ENCODE measurements at regions not wholly inside any gene's neighbourhood (a gene's known extent, or its start where the extent isn't known, plus 50 kb on each side); places are given as distances from the start of the nearest gene placed in this dataset.

DNA sequence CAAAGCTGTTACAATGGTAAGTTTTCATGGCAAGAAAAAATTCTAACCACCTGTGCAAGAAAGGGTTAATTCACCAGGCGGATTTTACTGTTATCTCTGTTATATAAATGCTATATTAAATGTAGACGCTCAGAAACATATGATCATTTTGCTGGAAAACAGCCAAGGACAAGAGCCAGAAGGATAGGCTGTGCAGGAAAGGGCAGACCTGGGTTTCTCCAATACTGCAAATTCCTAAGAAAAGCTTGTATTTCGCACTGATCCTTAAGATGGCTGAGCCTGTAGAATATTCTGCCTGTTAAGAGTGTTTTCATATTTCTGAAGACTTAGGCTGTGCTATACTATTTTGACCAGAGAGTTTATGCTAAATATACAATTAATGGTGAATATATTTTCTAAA, 564.1 kb upstream of the KCND2 start:
- TF ChIP-seq, protein P1, sequence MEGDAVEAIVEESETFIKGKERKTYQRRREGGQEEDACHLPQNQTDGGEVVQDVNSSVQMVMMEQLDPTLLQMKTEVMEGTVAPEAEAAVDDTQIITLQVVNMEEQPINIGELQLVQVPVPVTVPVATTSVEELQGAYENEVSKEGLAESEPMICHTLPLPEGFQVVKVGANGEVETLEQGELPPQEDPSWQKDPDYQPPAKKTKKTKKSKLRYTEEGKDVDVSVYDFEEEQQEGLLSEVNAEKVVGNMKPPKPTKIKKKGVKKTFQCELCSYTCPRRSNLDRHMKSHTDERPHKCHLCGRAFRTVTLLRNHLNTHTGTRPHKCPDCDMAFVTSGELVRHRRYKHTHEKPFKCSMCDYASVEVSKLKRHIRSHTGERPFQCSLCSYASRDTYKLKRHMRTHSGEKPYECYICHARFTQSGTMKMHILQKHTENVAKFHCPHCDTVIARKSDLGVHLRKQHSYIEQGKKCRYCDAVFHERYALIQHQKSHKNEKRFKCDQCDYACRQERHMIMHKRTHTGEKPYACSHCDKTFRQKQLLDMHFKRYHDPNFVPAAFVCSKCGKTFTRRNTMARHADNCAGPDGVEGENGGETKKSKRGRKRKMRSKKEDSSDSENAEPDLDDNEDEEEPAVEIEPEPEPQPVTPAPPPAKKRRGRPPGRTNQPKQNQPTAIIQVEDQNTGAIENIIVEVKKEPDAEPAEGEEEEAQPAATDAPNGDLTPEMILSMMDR (conservative IDR thresholded peaks at IDR 0.05; ENCODE audit: low read depth, low read length), result no peak
- TF ChIP-seq EZH2 (IDR thresholded peaks at IDR 0.05; ENCODE audit: borderline replicate concordance, low read depth, low read length, poor library complexity, severe bottlenecking), result no peak
- ChIA-PET POLR2A (ENCODE audit: low non-redundant PET) (no interaction called here), CTCF (no interaction called here)
- no TSS peak for BruUV-seq (replicated peaks)
- Histone ChIP-seq H3K4me1 (ENCODE audit: insufficient read depth, low read length, poor library complexity, severe bottlenecking) (no peaks in the 10 kb centered on the region), H3K36me3 (ENCODE audit: insufficient read depth, low read length, poor library complexity, severe bottlenecking) (no peaks in the 10 kb centered on the region), H3K4me3 (ENCODE audit: low read depth, low read length, poor library complexity, severe bottlenecking) (no peak overlapping the region), H3K27ac (ENCODE audit: low read depth, low read length, poor library complexity, severe bottlenecking) (no peak overlapping the region), H3K9me3 (ENCODE audit: low read depth, low read length, poor library complexity, severe bottlenecking) (peaks cover 1% of the 10 kb centered on the region), H3K27me3 (replicated peaks; ENCODE audit: insufficient read depth, low read depth, low read length, poor library complexity) (no peaks in the 10 kb centered on the region)
- intact Hi-C loops (cut with micrococcal nuclease; ENCODE audit: unreplicated experiment), result no loop called here
- no peak for DNase-seq (ENCODE audit: low spot score)

GRCh38 chr7:119711104-119711503, 561.9 kb upstream of the KCND2 start:
- POLR2A ChIA-PET (ENCODE audit: low non-redundant PET), result no interaction called here
- no peaks in the 10 kb centered on the region for H3K9me3 ChIP-seq (ENCODE audit: low read depth, low read length, poor library complexity, severe bottlenecking)
- H3K4me3 ChIP-seq (ENCODE audit: low read depth, low read length, poor library complexity, severe bottlenecking), result no peak overlapping the region
- no peak overlapping the region for H3K27ac ChIP-seq (ENCODE audit: low read depth, low read length, poor library complexity, severe bottlenecking)
- no peak for DNase-seq (ENCODE audit: low spot score)
- CTCF ChIA-PET, result no interaction called here
- intact Hi-C loops (cut with micrococcal nuclease; ENCODE audit: unreplicated experiment), result no loop called here
- H3K36me3 ChIP-seq (ENCODE audit: insufficient read depth, low read length, poor library complexity, severe bottlenecking), result no peaks in the 10 kb centered on the region
- H3K4me1 ChIP-seq (ENCODE audit: insufficient read depth, low read length, poor library complexity, severe bottlenecking), result no peaks in the 10 kb centered on the region
- no peak for TF ChIP-seq EZH2 (IDR thresholded peaks at IDR 0.05; ENCODE audit: borderline replicate concordance, low read depth, low read length, poor library complexity, severe bottlenecking)
- H3K27me3 ChIP-seq (replicated peaks; ENCODE audit: insufficient read depth, low read depth, low read length, poor library complexity), result no peaks in the 10 kb centered on the region
- BruUV-seq (replicated peaks), result no TSS peak

DNA sequence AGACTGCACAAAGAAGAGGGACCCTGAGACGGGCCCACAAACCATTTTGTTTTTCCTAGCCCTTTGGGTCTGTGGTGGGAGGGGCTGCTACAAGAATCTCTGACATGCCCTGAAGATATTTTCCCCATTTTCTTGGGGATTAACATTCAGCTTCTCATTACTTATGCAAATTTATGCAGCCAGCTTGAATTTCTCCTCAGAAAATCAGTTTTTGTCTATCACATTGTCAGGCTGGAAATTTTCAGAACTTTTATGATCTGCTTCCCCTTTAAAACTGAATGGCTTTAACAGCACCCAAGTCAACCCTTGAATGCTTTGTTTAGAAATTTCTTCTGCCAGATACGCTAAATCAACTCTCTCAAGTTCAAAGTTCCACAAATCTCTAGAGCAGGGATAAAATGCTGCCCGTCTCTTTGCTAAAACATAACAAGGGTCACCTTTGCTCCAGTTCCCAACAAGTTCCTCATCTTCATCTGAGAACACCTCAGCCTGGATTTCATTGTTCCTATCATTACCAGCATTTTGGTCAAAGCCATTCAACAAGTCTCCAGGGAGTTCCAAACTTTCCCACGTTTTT, 560.0 kb upstream of the KCND2 start:
- intact Hi-C loops (cut with micrococcal nuclease; ENCODE audit: unreplicated experiment), result no loop called here
- no peak overlapping the region for H3K4me3 ChIP-seq (ENCODE audit: low read depth, low read length, poor library complexity, severe bottlenecking)
- peak overlapping the region; percentile 14 for H3K27ac ChIP-seq (ENCODE audit: low read depth, low read length, poor library complexity, severe bottlenecking)
- no peak for TF ChIP-seq EZH2 (IDR thresholded peaks at IDR 0.05; ENCODE audit: borderline replicate concordance, low read depth, low read length, poor library complexity, severe bottlenecking)
- TF ChIP-seq, protein P1 (conservative IDR thresholded peaks at IDR 0.05; ENCODE audit: low read depth, low read length), result no peak
- BruUV-seq (replicated peaks), result TSS peak; percentile 74
- CTCF ChIA-PET, result no interaction called here
- no peaks in the 10 kb centered on the region for H3K36me3 ChIP-seq (ENCODE audit: insufficient read depth, low read length, poor library complexity, severe bottlenecking)
- H3K4me1 ChIP-seq (ENCODE audit: insufficient read depth, low read length, poor library complexity, severe bottlenecking), result no peaks in the 10 kb centered on the region
- no peaks in the 10 kb centered on the region for H3K9me3 ChIP-seq (ENCODE audit: low read depth, low read length, poor library complexity, severe bottlenecking)
- H3K27me3 ChIP-seq (replicated peaks; ENCODE audit: insufficient read depth, low read depth, low read length, poor library complexity), result no peaks in the 10 kb centered on the region
- peak; percentile 27 for DNase-seq (ENCODE audit: low spot score)
- POLR2A ChIA-PET (ENCODE audit: low non-redundant PET), result no interaction called here

DNA sequence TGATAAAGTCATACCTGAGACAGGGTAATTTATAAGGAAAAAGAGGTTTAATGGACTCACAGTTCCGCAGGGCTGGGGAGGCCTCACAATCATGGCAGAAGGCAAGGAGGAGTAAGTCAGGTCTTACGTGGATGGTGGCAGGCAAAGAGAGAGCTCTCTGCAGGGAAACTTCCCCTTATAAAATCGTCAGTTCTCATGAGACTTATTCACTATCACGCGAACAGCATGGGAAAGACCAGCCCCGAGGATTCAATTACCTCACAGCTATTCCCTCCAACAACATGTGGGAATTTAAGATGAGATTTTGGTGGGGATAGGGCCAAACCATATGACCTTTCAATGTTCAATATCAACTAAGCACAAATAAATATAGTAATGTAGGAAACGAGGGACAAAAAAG, 559.4 kb upstream of the KCND2 start:
- ChIA-PET POLR2A (ENCODE audit: low non-redundant PET) (no interaction called here), CTCF (no interaction called here)
- no peak for TF ChIP-seq EZH2 (IDR thresholded peaks at IDR 0.05; ENCODE audit: borderline replicate concordance, low read depth, low read length, poor library complexity, severe bottlenecking)
- TF ChIP-seq, protein P1 (conservative IDR thresholded peaks at IDR 0.05; ENCODE audit: low read depth, low read length), result no peak
- H3K4me1 ChIP-seq (ENCODE audit: insufficient read depth, low read length, poor library complexity, severe bottlenecking), result no peaks in the 10 kb centered on the region
- H3K27me3 ChIP-seq (replicated peaks; ENCODE audit: insufficient read depth, low read depth, low read length, poor library complexity), result no peaks in the 10 kb centered on the region
- H3K4me3 ChIP-seq (ENCODE audit: low read depth, low read length, poor library complexity, severe bottlenecking), result no peak overlapping the region
- no peaks in the 10 kb centered on the region for H3K9me3 ChIP-seq (ENCODE audit: low read depth, low read length, poor library complexity, severe bottlenecking)
- peak; percentile 22 for DNase-seq (ENCODE audit: low spot score)
- no TSS peak for BruUV-seq (replicated peaks)
- no peaks in the 10 kb centered on the region for H3K36me3 ChIP-seq (ENCODE audit: insufficient read depth, low read length, poor library complexity, severe bottlenecking)
- intact Hi-C loops (cut with micrococcal nuclease; ENCODE audit: unreplicated experiment), result no loop called here
- no peak overlapping the region for H3K27ac ChIP-seq (ENCODE audit: low read depth, low read length, poor library complexity, severe bottlenecking)

Measured in A673 (cell line).